Smooth muscle cell (in vitro differentiated cells): ENCODE measurements at regions not wholly inside any gene's neighbourhood (a gene's known extent, or its start where the extent isn't known, plus 50 kb on each side); places are given as distances from the start of the nearest gene placed in this dataset.

Experiments
- DNase-seq: peaks from one replicate; lab custom pipeline; 2025; ENCODE audit not compliant: unreplicated experiment; lab: John Stamatoyannopoulos, UW
- H2AFZ ChIP-seq: fragments of 200-600 bp; sonication (generic); 2 replicates; pipeline ENCODE4 v1.6.0; 2016; ENCODE audit warnings: antibody characterized with exemption, low read depth, mild to moderate bottlenecking
- H3F3A ChIP-seq: fragments of 200-600 bp; sonication (generic); 2 replicates; pipeline ENCODE4 v1.6.0; 2017; ENCODE audit warnings: antibody characterized with exemption, low read depth
- H3K27ac ChIP-seq: fragments of 200-600 bp; sonication (generic); 2 replicates; pipeline ENCODE4 v1.5.1; 2016; ENCODE audit warnings: low read depth, mild to moderate bottlenecking
- H3K27me3 ChIP-seq: fragments of 200-600 bp; sonication (generic); 2 replicates; pipeline ENCODE4 v1.6.1; 2016; ENCODE audit warnings: low read depth, mild to moderate bottlenecking
- H3K36me3 ChIP-seq: fragments of 200-600 bp; sonication (generic); 2 replicates; pipeline ENCODE4 v1.5.1; 2016; ENCODE audit warnings: low read depth
- H3K4me1 ChIP-seq: fragments of 200-600 bp; sonication (generic); 2 replicates; pipeline ENCODE4 v1.5.1; 2016; ENCODE audit warnings: low read depth
- H3K4me2 ChIP-seq: fragments of 200-600 bp; sonication (generic); 2 replicates; pipeline ENCODE4 v1.6.0; 2016; ENCODE audit warnings: mild to moderate bottlenecking
- H3K4me3 ChIP-seq: fragments of 200-600 bp; sonication (generic); 2 replicates; pipeline ENCODE4 v1.5.1; 2016; ENCODE audit warnings: mild to moderate bottlenecking
- H3K79me2 ChIP-seq: fragments of 200-600 bp; sonication (generic); 2 replicates; pipeline ENCODE4 v1.6.0; 2016; ENCODE audit warnings: low read depth, mild to moderate bottlenecking
- H3K9ac ChIP-seq: fragments of 200-600 bp; sonication (generic); 2 replicates; pipeline ENCODE4 v1.6.0; 2016; ENCODE audit warnings: low read depth
- H3K9me3 ChIP-seq: fragments of 200-600 bp; sonication (generic); replicated peaks from 2 replicates; pipeline ENCODE4 v1.5.1; 2016; ENCODE audit warnings: low read depth
- H4K20me1 ChIP-seq: fragments of 200-600 bp; sonication (generic); 2 replicates; pipeline ENCODE4 v1.6.0; 2016; ENCODE audit warnings: low read depth
- WGBS: methylation state at CpG from one replicate; pipeline ENCODE4 v1.1.7; 2016; ENCODE audit warnings: low lambda C conversion rate; 5-methylcytosine and 5-hydroxymethylcytosine counted together
- TF ChIP-seq, protein P1 (sequence below): fragments of 200-600 bp; sonication (generic); IDR thresholded peaks from 2 replicates; pipeline ENCODE4 v1.5.1; 2017; ENCODE audit warnings: borderline replicate concordance, mild to moderate bottlenecking, antibody characterized with exemption; ENCODE audit not compliant: insufficient read depth, poor library complexity, severe bottlenecking

DNA sequence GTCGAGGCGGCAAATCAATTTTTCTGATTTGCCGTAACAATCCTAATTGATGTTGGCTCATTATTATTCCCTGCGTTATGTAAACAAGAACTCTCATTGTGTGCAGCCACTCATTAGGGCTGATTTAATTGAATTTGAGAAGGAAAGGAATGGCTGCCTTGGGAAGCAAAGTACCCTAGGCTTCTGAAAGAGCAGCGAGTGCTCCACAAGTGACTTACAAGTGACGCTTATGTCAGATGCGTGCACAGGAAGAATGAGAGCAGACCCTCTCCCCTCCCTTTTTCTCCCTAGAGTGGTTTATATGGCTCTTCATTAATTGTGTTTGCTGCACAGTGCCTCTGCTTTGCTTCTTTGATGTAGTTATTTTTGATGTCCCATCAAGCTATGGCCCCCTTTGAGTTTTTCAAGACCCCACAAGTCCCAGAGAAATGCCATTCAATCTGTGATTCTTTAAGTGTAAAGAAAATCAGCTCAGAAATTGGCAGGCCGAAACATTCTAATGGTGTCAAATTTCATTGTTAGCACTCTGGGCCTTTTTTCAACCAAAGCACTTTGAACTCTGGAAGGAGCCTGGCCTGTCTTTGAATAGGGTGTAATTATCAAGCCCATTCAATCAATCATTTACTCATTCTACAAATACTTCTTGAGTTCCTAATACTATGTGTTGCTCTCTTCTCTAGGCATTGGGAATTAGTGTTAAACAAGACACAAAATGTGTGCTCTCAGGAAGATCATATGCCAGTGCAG lies 86.8 kb upstream of the VAV3 start:
- Histone ChIP-seq H3K4me3 (no peak overlapping the region), H3K9ac (no peak overlapping the region), H3K79me2 (no peaks in the 10 kb centered on the region), H3K9me3 (no peaks in the 10 kb centered on the region), H2AFZ (peak overlapping the region; percentile 52), H3K4me1 (peaks cover 20% of the 10 kb centered on the region), H4K20me1 (no peaks in the 10 kb centered on the region), H3K27ac (no peak overlapping the region), H3K36me3 (no peaks in the 10 kb centered on the region), H3K4me2 (peak overlapping the region; percentile 10), H3F3A (peaks cover 9% of the 10 kb centered on the region), H3K27me3 (peaks cover 12% of the 10 kb centered on the region)
- no peak for DNase-seq
- TF ChIP-seq, protein P1, sequence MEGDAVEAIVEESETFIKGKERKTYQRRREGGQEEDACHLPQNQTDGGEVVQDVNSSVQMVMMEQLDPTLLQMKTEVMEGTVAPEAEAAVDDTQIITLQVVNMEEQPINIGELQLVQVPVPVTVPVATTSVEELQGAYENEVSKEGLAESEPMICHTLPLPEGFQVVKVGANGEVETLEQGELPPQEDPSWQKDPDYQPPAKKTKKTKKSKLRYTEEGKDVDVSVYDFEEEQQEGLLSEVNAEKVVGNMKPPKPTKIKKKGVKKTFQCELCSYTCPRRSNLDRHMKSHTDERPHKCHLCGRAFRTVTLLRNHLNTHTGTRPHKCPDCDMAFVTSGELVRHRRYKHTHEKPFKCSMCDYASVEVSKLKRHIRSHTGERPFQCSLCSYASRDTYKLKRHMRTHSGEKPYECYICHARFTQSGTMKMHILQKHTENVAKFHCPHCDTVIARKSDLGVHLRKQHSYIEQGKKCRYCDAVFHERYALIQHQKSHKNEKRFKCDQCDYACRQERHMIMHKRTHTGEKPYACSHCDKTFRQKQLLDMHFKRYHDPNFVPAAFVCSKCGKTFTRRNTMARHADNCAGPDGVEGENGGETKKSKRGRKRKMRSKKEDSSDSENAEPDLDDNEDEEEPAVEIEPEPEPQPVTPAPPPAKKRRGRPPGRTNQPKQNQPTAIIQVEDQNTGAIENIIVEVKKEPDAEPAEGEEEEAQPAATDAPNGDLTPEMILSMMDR = no peak
- WGBS = 55% methylated on average over 8 of the region's 8 CpGs

DNA sequence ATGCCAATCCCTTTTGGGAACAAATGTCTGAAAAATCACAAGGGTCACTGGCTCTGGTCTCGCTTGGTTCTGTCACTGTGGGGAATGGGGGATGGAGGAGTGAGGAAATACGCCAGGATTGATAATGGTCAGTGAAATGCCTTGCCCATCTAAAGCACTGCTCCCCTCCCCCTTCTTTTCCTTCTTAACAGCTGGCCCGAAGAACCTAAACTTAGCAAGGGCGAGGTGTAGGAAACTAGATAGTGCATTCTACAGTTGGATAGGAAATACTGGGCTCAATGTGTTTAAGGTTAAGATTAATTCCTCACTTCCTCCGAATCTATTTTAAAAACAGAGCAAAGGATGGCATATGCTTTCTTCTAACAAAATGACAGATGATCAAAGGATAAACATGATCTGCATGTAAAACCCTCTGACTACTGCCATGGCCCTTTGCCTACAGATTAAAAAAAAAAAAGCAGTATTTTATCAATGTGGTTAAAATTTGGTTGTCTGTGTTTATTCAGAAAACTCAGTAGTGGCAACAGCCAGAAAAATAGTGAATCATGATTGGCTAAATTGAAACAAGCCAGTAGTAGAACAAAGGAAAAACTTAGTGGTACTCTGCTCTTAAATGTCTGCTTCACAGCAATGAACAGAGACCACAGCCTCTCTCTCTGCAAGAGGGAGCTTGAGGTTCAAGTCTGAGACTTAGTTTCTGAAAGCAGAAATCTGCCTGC lies 86.1 kb upstream of the VAV3 start:
- TF ChIP-seq, protein P1 = no peak
- Histone ChIP-seq H3K9me3 (no peaks in the 10 kb centered on the region), H3K27ac (no peak overlapping the region), H3K9ac (no peak overlapping the region), H3K4me3 (no peak overlapping the region), H4K20me1 (no peaks in the 10 kb centered on the region), H3F3A (peaks cover 9% of the 10 kb centered on the region), H3K4me1 (peaks cover 20% of the 10 kb centered on the region), H3K4me2 (peak overlapping the region; percentile 10), H2AFZ (peak overlapping the region; percentile 52), H3K79me2 (no peaks in the 10 kb centered on the region), H3K27me3 (peaks cover 19% of the 10 kb centered on the region), H3K36me3 (no peaks in the 10 kb centered on the region)
- no peak for DNase-seq
- 47% methylated on average over 5 of the region's 5 CpGs for WGBS

DNA sequence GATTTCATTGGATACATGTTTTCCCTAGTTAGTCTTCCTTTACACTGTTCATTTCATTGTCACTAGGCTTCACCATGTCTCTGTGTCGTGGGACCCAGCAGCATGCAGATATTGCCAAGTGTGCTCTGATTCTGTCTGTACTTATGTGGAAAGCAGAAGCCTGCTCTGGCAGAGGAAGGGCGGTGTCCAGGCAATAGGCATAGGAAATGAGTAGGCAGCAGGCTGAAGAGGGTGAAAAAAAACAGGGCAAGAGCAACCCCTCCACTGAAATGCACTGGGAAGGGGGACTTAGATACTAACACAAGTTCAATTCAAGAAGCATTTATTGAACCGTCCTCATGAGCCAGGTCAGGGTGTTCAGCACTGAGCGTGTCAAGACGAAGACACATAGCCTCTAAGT lies 85.2 kb upstream of the VAV3 start:
- Histone ChIP-seq H3K9me3 (no peaks in the 10 kb centered on the region), H3K27ac (no peak overlapping the region), H3K4me3 (no peak overlapping the region), H3K79me2 (no peaks in the 10 kb centered on the region), H3K27me3 (peaks cover 25% of the 10 kb centered on the region), H4K20me1 (no peaks in the 10 kb centered on the region), H3K36me3 (no peaks in the 10 kb centered on the region), H3F3A (peaks cover 9% of the 10 kb centered on the region), H3K9ac (no peak overlapping the region), H2AFZ (no peak overlapping the region), H3K4me1 (peaks cover 20% of the 10 kb centered on the region), H3K4me2 (no peak overlapping the region)
- WGBS = 86% methylated on average over 5 of the region's 5 CpGs
- DNase-seq = no peak
- TF ChIP-seq, protein P1 = no peak
